NCI-H82 treated with DMSO at 0.1 percent for 48 hours (cell line): ENCODE measurements at regions not wholly inside any gene's neighbourhood (a gene's known extent, or its start where the extent isn't known, plus 50 kb on each side); places are given as distances from the start of the nearest gene placed in this dataset.
A peak's percentile ranks its signal among the peaks of the same experiment; 100 is the strongest.

ENCODE experiments used
- DNase-seq: peaks from one replicate; lab custom pipeline; 2025; ENCODE audit not compliant: unreplicated experiment; lab: John Stamatoyannopoulos, UW

DNA sequence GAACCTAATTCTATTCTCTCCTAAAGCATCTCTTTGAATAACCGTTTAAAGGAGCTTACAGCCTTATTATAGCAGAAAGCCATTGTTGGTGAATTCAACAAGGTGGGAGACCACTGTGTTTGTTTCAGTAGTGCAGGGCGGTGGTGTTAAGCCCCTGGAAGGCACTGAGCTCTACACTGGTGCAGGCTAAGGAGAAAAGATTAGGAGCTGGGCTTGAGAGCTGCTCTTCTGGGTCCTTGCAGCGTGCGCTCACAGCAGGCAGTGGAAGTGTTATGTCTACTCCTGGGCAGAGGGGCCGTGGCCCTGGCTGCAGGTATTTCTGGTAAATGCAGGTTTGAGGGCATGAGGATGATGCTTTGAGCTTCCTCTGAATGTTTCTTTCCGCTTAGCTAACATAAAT lies 361.2 kb downstream of the RNF144B start:
- no peak for DNase-seq

DNA sequence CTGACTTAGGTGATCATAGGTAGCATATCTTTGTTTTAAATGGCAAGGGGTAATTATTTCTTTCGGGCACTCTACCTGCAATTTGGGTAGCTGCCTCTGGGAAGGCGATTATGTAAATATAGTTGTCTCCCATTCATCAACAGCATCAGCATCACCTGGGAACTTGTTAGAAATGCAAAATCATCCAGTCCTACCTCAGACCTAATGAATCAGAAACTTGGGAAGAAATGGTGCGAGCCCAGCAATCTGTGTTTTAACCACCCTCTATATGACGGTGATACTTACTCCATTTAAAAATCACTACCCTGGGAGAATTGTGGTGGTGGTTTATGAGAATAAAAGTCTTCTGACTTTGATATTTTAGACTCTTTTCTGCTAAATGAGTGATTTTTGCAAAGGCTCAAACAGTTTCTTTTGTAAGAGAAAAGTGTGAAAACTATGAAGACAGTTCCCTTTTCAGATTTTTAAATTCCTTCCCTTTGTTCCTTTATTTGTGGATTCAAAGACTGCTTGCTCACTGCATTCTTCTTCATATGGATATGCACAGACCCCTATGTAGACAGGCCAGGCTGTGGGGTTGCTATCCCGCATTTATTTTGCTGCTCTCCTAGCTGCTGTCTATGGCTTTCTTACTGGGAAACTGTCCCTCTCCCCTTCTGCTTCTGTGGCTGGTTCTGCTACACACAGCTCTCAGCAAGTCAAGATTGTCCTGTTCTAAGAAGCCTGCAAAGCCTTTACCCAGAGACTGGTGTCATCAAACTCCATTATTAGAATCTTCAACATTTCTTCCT lies 365.3 kb downstream of the RNF144B start:
- DNase-seq = no peak

DNA sequence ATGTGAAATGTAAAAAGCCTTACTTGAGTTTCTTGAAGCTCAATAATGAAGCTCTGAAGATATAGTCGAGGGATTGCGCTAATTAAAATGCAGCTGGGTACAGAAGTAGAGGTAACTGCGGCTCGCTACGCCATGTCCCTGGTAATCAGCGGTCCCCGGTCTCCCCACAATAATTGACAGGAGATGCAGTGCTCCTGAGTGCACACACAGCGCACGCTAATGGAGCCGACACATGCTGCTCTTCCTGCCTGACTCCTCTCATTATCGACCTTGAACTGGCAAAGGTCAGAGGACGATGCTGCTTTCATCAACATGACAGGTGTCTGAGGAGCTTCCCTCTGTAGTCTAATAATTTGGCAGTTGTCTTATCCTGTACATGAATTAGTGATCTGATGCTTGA lies 365.9 kb downstream of the RNF144B start:
- no peak for DNase-seq

DNA sequence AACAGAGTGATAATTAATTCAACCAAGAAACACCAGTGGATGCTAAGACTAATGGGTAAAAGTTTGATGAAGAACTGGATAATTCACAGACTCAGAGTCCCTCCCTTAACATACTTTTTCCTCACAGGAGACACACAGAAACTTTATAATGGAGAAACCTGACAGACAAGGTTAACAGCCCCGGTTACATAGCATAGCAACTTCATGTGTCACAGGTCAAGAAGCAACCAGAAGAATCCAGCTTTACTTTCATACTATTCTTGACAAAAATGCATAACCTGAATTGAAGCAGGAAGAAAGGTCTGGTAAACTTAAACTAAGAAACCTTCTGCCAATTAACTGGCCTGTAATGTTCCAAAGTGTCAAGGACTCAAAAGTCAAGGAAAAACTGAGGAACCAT lies 375.9 kb downstream of the RNF144B start:
- DNase-seq = no peak

DNA sequence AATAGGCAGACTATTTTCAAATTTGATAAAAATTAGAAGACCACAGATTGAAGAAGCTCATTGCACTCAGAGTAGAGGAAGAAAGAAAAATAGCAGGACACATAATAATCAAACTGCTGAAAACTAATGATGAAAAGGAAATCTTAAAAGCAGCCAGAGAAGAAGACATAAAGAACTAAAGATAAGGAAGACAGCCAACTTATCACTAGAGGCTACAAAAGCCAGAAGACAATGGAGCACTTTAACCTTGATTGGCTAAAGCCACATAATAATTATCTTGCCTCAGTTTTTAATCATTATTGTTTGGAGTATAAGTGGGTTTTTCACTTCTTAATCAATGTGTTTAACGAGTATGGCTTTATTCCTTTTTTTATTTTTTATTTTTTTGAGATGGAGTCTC lies 397.6 kb downstream of the RNF144B start:
- no peak for DNase-seq

DNA sequence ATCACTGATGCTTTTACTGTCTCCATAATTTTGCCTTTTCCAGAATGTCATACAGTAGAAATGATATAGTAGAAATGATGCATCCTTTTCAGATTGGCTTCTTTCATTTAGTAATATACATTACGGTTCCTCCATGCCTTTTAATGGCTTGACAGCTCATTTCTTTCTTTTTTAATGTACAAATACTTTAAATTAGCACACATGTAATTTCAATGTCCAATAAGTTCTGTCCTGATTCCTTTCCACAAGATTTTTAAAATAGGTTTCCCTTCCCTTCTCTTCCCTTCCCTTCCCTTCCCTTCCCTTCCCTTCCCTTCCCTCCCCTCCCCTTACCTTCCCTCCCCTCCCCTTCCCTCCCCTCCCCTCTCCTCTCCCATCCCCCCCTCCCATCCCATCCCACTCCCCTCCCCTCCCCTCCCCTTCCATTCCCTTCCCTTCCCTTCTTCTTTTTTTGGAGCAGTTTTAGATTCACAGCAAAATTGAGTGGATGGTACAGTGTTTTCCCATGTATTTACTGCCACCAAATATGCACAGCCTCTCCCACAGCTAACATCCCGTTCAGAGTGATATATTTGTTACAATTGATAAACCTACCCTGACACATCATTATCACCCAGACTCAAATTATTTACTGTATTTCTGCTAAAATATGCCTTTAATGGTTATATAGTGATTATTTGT lies 398.8 kb downstream of the RNF144B start:
- no peak for DNase-seq

DNA sequence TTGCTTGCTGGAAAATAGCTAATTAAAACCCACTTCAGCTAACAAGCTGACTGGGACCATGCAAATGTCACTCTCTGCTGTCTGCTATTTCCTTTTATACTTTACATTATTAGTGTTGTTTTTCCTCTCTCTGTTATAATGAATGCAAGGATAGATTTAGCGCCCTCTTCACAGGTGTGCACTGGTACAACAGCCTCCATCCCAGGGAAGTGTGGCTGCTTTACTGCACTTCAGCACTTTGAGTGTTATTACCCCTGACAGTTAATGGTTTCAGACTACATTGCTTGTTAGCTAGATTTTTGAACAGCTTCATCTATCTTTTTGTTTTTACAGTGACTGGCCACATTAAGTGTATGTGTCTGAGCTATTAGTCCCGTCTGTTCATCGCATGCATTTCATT lies 405.7 kb downstream of the RNF144B start:
- DNase-seq = no peak

DNA sequence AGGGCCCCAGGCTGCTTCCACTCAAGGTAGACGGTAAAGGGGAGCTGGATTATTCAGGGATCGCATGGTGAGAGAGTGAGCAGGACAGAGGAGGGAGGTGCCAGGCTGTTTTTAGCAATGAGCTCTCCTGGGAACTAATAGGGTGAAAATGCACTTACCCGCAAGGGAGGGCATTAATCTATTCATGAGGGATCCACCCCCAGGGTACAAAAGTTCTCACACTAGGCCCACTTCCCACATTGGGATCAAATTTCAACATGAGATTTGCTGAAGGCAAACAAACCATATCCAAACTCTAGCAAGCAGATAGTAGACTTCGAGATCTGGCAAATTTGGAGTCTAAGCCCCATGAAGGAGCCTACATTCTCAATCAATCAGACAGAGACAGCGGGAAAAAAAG lies 408.6 kb downstream of the RNF144B start:
- DNase-seq = no peak

DNA sequence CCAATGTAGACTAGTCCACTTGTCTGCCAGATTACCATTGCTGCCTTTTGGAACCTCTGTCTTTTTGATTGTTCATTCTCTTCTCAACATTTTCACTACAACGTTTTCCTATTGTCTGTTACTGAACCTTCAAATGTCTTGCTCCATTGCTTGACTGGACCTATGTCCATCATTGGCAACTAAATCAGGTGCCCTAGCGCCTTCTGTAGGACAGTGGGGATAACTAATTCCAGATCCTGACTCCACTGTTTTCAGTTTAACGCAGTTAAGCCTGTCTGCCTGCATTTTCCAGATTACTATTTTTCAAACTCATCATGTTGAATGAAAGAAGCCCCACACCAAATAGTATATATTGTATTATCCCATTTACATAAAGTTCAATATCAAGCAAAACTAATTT lies 433.6 kb downstream of the RNF144B start:
- no peak for DNase-seq

DNA sequence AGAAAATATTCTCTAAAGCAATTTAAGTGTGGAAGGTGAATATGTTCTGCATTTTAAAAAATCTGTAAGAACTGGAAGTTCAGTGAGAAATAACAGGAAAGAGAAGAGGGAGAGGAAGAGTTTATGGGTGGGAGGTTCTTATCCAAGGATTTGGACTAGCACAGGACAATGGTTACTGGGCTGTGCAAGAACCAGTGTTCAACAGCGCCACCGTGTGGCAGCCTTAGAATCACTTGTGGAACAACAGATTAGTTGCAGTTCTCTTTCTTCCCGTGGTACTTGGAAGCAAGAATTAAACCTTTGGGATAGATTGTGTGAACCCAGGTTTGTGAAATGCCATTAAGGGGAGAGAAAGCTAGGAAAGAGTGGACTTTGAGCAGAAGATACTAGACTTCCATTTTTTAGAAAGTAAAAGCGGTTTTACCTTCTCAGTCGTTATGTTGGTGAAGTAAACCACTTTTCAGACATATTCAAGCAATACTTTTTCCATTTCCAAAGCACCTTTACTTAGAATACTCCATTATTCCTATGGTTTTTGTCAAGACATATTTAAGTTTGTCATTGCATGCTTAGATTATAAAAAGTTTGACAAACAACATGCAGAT lies 436.7 kb downstream of the RNF144B start:
- no peak for DNase-seq

DNA sequence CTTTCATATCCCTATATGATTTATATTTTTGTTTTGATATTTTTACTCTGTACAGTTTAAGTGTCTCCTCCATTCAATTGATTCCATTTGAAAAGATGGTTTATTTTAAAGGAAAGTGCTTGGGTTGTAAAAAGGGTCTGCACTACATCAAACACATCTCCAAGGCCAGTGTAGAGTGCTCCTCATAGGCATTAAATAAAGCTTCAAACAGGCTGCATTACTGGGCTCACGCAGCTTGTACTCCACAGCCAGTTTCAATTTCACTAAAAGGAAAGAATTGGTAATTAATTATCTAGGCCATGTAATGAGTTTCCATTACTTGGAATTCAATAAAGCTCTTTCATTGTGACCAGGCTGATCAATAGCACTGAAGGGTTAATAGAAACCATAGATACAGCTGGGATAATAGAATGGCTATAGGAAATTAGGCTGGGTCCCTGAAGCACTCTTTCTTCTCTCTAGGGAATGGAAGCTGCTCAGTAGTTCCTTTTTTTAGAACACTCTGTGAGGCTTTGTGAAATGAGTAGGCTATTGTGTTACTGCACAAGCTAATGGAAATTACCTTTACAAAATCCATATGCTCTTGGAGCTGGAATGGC lies 442.2 kb downstream of the RNF144B start:
- DNase-seq = no peak

DNA sequence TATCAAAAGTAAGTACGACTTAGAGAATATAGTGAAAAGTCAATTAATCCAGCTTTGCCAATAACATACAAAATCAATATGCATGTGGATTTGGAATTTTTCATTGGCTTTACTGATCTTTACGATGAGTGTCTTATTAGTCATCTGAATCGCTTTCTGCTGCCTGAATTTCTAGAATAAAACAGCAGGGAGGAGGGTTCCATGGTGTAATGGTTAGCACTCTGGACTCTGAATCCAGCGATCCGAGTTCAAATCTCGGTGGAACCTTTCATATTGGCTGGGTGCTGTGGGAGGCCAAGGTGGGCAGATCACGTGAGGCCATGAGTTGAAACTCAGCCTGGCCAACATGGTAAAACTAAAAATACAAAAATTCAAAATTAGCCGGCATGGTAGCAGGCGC lies 448.8 kb downstream of the RNF144B start:
- DNase-seq = no peak

DNA sequence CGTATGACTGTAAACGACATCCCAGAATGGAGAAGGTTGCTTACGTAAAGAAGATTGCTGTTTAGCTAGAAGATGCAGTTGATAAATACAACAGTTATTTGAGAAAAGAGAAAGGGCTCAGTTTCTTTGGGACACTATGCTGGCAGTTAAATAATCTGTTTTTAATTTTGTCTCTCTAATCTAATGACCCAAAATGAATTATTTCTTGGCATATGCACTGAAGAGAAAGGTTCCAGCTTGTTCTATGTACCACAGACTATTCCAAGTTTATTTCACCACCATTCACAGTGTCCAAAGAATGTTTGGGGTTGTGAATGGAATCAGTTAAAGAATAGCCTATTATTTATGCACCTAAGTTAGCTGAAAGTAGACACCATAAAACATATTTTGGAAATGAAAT lies 449.9 kb downstream of the RNF144B start:
- DNase-seq = no peak

DNA sequence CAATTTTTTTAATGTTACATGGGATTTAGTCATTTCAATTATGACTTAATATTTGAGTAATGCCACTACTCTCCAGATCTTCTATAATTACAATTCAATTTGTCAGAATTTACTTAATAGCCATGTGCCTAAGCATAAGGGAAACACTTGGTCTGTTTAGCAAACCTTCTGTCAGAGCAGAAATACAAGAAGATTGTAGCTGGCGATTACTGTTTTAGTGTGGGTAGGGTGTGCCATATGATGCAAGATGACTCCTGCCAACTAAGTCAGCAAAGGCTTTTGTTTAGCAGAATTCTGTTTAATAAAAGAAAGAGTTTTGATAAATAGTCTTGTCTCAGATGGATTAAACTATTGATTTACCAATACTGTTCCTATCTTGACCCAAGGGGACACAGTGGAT lies 455.4 kb downstream of the RNF144B start:
- no peak for DNase-seq

DNA sequence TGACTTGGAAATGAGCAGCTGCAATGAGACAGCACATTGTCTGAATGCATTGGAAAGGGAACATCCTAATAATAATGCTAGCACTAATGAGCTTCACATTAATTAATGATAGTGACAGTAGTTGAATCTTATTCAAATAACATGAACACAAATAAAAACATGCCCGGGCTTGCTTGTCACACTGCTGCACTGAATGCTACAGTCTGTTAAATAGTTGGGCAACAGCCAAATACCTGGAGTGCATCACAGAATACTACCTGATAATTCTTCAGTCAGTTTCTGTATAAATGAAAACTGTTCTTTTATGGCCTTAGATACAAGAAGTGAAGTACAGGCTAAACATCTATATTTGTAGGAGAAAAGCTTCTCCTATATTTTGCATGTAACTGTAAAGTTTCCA lies 458.7 kb downstream of the RNF144B start:
- no peak for DNase-seq

DNA sequence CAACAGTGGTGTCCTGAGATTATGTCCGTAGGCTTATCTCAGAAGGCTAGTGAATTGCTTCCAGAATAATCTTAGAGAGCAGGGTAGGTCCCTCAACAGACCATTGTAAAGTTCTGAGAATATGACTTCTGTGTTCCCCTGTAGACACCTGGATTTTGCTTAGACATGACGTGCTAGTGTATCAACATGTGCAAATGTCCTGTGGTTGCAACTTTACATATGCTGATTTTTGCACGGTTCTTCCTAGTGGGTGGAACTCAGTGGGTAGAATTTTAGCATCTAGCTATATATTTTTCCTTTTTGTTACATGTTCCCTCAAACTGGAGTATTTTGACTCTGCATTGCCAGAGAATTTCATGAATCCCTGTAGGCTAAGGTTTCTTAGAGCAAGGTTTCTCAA lies 459.2 kb downstream of the RNF144B start:
- DNase-seq = no peak

DNA sequence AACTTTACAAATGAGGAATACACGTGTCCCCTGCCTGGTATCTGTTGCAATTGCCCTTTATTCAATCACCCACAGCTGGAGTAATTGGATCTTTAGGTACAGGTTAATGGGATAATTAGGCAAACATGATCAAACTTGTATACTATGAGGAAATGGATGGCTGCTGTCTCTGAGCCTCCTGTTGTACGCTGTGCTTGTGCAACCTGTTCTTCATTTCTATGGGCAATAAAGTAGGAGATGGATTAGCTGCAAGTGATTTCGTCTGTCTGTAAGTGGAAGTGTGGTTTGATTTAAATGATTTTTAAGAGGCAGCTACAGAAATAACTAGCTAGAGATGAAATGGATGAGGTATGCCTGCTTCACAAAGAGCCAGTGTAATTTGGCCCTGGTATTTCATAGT lies 474.1 kb downstream of the RNF144B start:
- no peak for DNase-seq

DNA sequence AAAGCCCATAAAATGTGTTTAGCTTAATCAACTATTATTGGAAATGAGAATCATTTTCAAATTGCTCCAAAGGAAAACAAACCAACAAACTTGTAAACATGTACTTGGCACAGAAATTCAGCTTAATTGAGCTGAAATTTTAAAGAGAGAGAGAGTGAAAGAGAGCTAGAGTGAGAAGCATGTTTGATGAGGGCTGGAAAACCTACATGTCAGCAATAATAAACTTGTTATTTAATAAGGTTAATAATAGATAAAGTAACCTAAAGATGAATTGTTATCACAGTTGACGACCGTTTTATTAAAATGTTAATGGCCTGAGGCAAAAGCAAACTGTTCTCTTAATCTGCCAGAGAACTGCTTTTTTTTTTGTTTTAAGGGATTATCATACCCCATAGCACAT lies 496.1 kb downstream of the RNF144B start:
- no peak for DNase-seq

DNA sequence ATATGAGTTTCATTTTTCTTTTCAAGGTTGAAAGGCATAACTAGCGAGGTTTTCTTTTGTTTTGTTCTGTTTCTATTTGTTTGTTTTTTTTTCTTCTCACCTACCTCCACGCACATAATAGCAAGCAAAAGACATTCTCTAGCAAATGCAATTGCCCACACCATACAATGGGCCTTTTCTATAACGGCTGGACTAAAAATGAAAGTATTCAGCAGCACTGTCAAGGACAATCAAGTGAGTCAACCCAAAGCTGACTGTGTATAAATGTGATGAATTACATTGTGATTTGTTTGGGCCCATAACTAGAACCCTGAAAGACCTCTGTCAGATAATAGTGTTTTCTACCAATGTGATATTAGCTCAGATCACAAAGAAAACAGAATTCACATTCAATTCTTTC lies 496.7 kb downstream of the RNF144B start:
- DNase-seq = no peak

DNA sequence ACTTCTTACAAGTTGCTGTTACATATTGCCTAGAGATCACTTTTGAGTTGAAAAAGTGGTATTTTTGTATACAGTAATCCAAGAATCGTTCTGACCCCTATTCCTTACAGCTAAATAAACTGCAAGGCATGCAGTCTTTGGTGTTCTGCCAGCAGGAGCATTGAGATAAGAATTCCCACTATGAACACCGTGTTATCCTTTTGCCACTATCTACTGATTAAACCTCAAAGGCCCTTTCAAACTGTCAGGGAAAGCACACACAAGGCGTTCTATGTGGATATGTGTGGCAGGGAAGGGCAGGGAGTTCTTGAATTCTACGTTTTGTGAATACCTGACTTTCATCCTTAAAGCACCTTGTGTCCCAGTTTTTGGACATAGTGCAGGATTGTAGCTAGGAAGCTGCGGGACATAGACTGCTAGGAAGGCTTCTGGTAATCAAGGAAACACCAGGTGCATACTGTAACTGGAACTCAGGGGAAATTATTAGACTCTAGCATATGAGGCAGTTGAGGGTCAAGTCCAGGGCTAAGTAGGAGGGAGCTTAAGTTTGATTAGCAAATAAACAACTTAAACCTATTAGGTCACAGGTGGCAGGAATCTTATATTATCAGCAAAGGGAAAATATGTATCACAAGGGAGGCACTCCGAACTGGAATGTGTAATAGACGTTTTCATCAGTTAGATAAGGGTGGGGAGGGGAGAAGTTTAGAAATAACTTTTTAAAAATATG lies 506.6 kb downstream of the RNF144B start:
- peak; percentile 46 for DNase-seq

DNA sequence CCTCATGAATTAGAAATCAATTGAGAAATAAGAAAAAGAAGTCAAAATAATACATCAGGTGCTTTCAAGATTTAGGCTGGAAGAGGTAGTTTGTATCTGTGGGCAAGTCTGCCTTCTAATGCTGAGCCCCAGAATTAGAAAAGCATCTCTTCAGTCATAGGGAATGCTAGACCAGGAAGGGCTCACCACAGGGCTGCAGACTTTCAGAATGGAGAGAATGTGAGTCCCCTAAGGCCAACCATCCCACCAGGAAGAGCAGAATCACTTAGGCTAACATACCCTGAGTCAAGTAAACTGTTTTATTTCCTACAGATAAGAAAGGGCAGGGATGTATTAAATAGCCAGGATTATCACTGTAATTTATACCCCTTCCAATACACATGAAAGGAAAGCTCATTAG lies 510.2 kb downstream of the RNF144B start:
- no peak for DNase-seq
